HG02938 (cell line): ENCODE measurements at regions not wholly inside any gene's neighbourhood (a gene's known extent, or its start where the extent isn't known, plus 50 kb on each side); places are given as distances from the start of the nearest gene placed in this dataset.

Source experiments
- ATAC-seq: cut with Tn5 transposase; IDR thresholded peaks from one replicate; pipeline ENCODE4 v1.9.1; 2021; ENCODE audit warnings: mild to moderate bottlenecking, moderate library complexity; ENCODE audit not compliant: unreplicated experiment

DNA sequence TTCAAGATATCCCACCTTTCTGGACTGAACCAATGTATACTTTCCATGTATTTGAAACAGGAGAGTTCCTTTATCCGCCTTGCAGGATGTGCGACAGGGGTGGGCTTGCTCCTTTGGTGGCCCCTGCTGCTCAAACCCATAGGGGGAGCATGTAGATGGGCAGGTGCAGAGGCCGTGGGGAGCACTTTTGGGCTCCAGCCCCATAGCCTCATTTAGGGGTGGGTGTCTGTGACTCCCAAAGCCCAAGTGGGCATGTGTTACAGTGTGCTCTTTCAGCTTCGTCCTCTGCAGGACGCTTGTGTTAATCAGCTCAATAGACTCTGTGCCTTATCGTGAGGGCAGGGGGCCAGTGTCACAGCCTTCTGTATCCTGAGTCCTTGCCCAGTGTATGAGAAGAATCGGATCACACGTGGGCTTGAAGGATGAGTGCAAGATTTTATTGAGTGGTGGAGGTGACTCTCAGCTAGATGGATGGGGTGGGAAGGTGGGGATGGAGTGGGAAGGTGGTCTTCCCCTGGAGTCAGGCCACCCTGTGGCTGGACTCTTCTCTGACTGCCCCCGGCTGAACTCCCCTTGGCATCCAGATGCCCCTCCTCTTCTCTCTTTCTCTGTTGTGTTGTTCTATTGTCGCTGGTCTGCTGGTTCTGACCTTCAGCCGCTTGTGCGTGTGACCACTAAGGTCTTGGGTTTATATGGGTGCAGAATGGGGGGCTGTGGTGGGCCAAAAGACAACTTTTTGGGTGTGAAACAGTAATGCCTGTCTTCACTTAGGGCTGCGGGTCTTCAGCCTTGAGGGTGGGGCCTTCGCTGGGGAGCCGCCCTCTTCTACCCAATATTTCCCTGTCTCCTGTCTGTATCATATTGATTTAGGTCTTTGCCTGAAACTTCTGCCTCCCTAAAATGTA, 262.2 kb downstream of the GLRX3 start:
- ATAC-seq = no peak

DNA sequence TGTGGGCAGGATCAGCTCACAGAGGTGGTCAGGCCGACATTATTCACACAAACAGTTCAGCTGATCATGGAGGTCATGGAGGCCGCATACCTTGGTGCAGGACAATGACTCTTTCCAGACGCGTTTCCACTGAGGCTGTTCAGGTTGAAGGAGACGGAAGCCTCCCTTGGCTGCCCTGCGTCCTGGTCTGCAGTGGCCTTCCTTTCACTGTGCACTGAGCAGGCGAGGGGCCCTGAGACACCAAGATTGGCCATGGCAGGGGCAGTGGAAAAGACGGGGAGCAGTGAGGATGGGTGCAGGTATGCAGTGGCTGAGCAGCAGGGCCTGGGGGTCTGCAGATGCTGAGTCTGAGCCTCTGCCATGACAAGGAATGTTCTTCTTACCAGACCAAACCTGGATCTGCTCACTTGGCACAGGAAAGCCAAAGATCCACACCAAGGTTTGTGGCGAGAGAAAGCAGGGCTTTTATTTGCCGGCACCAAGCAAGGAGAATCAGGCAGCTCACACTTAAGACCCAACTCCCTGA, 263.3 kb downstream of the GLRX3 start:
- ATAC-seq = no peak

DNA sequence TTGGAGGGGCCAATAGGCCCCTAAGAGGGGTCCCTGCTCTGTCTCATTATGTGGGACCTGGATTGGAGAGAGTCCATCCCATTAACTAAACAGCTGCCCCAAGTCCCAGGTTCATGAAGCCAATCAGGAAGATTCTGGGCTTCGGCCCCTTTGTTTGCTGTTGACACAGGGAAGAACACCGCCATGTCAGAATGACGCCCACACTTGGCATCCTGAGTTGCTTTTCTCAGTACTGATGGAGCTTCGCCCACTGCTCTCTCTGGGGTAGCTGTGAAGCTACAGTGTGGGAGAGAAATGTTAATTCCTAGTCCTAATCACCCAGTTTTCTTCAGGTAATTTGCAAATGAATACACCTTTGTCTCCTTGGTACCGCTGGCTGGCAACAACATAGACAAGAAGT, 264.7 kb downstream of the GLRX3 start:
- no peak for ATAC-seq

DNA sequence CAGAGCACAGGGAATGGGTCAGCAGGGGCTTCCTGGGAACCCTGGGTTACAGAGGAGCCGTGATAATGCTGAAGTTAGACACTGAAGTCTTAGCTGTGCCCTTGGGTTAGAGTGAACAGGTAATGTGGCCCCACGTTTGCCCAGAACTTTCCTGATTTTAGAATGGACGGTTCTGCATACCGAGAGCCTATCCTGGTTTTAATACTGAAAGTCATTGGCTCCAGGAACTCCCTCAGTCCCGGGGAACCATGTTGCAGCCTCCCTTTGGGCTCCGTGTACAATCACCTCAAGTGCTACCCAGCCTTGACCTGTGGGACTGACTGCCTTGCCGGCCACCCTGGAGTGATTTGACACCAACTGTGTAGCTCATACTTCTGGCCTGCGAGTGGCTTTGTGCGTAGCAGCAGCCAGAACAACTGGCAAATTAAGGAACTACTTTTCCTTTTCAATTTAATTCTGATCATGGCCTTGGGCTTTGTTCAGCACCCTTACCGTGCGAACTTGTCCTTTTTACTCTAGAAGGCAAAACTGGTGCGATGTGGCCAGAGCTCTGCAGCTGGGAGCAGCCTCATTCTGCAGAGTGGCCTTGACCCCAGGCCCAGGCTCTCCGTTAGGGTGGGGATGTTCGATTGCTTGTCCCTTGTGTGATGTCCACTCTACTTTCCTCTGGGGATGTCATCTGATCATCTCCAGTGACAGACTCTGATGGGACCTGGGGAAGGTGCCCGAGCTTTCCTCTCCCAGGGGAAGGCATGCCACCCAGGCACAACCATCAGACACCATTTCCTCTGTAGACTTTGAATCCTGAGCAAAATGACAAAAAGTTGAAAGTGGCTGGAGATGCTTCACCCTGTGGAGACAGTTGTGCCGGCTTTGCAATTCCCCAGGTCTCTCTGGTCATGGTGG, 265.9 kb downstream of the GLRX3 start:
- no peak for ATAC-seq

DNA sequence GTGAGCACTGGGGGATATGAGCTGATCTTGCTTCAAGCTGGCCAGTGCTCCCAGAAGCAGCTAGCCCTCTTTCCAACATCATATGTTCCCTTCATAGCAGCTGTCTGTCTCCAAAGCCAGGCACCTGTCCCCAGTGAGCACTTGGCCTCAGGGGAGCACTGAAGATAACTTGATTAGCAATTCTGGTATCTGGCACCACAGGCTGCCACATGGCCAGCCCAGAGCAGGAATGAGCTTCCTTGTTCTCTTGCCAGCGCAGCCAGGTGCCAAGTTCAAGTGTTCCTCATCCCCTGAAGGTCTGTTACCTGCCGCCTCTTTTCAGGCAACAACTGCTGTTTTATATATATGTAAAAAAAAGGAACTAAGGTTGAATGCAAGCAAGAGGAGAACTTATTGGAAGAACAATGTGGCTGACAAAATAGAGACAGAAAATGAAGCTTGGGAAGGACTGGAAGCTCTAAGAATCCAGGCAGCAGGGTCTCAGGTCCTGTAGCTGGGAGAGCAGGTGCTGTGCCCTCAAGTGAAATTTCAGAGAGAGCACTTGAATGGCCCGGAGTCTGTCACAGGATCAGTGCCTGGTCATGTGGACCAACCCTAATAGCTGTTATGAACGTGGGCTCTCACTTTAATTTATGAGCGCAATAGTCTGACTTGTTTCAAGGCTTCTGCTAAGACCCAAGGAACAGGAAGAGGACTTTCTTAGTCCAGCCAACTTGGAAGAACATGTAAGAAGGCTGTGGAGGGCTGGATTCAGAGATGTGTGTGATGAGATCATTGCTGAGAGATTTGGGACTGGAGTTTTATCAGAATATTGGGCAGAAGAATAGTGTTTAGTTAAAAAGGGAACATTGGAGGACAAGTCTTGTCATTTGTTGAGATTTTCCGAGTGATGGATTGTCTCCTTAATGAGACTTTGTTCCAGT, 267.2 kb downstream of the GLRX3 start:
- no peak for ATAC-seq

DNA sequence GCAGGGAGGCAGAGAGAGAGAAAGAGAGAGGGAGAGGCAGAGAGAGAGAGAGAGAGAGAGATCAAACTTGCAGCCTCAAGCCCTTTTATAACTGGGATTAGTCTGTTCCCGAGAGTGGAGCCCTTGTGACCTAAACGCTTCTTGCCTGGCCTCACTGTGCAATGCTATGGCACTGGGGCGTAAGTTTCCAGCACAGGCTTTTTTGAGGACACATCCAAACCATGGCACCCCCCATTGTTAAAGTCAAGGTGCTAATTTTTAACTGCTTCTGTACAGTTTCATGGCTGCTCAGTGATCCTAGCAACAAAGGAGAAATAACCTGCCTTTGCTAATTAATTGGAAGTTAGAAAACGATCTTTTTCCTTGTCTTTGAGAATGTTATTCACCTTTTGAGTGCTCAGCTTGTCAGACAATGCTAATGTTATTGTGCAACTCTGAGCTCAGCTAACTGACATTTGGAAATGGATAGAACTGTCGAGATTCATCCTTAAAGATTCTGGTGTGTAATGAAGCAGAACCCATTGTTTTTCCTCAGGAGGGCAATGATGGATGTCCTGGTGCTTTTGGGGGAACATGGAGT, 268.4 kb downstream of the GLRX3 start:
- no peak for ATAC-seq

DNA sequence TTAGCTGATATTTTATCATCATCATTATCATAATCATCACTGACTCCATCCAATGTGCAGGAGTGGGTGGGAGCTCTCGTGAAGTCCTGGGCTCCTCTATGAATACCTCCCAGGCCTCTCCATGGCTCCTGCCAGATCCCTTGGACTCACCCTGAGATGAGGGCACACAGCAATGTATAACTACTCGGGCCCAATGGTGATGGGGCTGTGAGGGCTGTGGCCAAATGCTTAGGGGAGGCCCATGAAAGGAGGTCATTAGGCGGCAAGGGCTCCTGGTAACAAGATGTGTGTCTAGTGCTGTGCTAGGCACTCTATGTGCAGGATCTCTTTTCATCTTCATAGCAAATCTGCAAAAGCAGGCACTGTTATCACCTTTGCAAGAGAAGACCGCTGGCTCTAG, 270.9 kb downstream of the GLRX3 start:
- no peak for ATAC-seq

DNA sequence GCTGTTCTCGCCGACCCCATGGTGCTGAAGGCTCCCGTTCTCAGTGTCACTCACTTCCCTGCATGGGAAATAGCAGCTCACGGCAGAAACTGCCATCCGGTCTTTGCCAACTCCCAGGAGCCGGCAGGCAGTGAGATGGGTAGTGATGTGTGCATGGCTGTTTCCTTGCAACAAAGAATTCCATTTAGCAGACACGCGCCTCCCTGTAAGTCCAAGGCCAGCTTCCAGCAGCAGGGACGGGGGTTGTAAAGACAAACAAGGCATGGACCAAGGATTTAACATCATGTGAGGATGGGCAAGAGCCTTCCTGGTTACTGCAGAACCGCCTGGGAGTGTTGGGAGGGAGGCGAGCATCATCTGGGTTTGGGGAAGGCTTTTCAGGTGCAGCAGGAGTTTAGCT, 273.1 kb downstream of the GLRX3 start:
- ATAC-seq = no peak

DNA sequence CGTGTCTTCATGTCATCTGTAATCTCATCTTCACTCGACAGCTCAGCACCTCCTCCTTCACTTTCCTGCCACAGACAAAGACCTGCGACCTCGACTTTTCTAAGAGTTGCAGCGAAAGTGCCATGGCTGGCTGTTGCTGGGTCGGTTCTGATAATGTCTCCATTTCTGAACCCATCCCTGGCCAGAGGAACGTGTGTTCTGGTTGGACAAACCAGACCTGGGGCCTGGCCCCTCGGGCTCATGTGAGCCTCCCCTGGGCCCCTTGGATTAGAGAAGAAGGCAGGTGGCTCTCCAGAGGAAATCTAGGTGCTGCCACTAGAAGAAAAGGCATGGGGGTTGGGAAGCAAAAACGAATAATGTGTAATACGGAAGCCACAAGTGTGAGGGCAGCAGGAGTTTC, 273.7 kb downstream of the GLRX3 start:
- no peak for ATAC-seq

DNA sequence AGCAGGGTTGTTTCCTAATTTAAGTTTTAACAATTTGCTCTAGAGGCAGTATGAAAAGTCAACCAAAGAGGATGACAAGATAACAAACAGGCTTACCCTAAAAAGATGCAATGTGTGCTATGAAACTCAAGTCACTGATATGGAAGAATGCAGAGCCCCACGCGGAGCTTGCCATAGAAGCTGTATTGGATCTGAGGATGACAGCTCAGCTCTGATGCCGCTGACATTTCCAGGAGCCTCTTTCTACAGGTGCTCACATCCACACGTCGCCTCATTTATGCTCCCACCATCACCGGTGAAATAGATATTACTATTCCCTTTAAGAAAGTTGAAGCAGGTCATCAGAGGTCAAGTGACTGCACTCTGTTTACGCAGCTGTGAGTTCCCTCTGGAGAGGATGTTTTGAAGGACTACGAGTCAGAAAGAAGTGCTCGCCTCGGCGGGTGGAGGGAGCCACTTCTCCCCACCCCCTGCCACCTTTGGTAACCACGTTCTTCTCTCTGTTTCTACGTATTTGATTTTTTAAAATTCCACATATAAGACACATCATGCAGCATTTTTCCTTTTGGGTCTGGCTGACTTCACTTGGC, 275.4 kb downstream of the GLRX3 start:
- ATAC-seq = no peak

DNA sequence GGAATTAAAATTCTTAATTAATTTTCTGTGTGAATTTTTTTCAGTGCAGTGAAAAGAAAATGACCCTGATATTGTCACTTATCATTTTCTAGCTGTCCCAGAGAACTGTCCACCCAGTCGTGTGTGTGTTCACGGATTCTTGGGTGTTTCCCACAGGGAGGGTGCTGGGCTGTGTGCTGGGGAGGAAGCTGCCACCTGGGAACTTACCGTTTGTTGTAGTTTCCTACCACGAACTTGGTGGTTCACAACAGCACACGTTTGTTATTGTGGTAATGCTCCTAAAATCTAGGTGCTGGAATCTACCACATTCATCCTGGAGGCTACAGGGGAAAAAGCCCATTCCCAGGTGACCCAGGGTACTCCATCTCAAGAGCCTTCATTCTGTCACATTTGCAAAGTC, 276.1 kb downstream of the GLRX3 start:
- ATAC-seq = no peak

DNA sequence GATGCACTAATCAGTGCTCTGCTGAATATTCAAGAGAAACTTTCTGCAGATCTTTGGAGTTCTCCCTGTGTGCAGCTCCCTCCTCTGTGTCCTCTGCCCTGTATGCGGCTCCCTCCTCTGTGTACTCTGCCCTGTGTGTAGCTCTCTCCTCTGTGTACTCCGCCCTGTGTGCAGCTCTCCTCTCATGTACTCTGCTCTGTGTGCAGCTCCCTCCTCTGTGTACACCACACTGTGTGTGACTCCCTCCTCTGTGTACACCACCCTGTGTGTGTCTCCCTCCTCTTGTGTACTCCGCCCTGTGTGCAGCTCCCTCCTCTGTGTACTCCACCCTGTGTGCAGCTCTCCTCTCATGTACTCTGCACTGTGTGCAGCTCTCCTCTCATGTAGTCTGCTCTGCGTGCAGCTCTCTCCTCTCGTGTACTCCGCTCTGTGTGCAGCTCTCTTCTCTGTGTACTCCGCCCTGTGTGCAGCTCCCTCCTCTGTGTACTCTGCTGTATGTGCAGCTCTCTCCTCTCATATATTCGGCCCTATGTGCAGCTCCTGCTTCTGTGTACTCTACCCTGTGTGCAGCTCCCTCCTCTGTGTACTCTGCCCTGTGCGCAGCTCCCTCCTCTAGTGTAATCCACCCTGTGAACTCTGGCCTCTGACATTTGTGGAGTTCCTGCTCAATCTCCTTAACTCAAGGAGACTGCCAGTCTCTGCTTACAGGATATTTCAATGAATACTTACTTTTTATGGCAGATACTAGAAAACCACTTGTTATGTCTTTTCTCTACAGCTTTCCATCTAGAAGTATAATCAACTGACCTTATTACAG, 280.4 kb downstream of the GLRX3 start:
- ATAC-seq = no peak

DNA sequence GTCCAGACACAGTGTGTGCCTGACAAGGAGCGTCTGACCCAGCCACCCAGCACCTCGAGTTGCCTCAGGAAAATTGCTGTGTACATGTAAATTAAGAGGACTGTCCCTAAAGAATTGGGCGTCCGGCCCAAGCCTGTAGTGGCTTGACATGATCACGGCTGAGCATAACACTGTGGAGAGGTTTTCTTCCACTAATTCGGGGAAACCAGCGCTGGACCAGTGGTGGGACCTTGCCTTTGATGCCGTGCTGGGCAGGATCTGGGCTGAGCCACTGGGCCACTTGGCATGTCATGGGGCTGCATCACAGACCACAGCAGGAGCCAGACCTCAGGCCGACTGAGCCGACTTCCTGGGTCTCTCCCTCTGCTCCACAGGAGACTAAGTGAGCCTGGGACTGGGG, 282.5 kb downstream of the GLRX3 start:
- ATAC-seq = no peak

DNA sequence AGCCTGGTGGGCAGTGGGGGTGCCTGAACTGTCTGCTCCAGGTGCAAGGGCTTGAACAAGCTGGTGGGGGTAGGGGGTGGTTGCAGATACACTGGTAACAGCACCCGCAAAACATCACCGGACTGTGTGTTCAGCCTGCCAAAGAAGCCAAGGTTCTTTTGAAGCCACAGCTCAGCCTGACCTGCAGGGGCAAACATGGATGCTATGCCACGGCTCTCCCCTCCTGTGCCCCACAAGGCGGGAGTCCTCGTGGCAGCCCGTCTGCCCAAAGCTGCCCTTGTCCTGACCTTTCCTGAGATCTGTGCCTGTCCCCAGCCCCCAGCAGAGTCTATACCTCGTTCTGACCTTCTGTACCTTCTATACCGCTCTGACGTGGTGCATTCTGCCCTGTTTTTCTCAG, 285.7 kb downstream of the GLRX3 start:
- no peak for ATAC-seq

DNA sequence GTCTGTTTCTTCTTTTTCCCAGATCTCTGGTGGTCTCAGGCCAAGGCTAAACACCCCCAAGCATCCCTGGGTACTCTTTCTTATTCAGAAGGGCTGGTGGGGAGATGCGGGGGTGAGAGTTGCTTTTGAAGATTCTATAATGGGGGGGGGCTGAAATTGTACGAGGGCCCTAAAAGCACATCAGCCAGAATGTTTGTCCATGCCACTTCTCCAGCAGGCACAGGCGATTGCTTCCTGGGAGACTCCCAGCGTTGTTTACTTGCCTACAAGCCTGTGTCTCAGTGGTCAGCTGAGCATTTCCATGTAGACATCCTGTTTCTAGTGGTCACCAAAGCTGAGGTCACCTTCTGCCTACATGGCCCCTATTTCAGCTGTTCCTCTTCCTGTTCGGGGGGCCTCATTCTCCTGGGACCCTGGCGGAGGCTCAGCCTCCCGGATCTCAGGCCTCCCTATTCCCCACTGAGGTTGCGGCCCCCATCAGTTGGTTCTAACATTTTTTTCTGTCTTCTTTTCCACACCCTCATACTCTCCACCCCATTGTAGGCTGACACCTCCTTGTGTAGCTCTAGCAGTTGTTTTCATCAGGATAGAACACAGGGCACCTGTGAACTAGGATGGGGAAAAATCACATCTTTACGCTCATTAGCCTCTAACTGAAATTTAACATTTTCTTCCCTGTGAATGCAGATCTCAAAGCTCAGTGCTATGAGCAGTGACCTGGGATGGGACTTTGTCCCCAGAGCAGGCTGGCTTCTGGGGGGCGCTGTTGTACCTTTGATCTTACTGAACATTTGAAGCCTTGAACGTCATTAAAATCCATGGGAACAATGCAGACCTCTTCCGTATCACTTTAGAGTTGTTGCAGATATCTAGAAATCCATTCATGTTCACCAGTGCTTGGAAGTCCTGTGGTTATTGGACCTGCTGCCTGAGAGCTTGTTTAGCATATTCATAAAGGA, 286.5 kb downstream of the GLRX3 start:
- no peak for ATAC-seq

DNA sequence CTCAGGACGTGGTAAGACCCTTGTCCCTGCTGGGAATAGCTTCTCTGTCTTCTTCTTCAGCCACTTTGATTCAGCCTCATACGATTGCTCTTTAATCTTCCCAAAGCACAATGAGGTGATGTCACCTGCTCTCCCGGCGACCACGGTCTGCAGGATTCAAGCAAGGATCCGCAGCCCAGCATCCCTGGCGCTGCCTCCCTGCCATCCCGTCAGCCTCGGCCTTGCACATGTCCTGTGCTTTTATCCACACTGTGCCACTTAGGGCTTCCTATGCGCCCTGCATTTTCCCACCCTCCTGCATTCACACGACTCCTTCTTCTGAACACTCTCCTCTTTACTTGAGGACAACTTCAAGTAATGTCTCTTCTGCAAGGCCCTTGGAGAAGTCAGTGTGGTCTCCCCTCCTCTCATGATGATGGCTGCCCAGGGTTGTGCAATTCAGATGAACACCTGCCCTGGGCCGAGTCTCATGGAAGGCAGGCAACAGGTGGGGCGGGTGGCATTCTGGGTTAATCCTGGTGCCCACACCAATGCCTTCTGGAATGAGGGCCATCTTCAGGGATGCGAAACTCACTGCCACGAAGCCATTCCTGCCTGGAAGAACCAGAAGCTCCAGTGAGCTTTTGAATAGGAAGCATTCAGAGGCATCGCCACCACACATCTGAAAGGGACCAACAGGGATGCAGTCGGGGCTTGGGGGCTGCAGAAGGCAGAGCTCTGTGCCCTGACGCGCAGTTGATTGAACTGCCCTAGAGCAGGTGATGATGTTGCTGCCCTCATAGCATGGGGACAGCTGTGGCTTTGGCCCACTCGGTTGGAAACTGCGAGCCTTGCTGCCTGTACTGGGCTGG, 287.5 kb downstream of the GLRX3 start:
- no peak for ATAC-seq

DNA sequence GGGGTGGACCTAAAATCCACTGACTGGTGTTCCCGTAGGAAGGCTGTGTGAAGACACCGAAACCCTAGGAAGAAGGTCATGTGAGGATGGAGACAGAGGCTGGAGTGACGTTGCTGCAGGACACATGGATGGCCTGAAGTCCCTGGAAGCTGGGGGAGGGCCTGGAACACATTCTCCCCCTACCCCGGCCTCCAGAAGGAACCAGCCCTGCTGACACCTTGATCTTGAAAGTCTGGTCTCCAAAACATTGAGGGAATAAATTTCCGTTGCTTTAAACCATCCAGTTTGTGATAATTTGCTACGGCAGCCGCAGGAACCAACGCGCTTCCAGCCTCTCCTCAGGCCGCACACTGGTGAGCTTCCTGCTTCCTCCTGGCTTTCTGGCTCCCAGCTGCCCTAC, 288.2 kb downstream of the GLRX3 start:
- no peak for ATAC-seq
